GM12878 (cell line): ENCODE measurements at regions not wholly inside any gene's neighbourhood (a gene's known extent, or its start where the extent isn't known, plus 50 kb on each side); places are given as distances from the start of the nearest gene placed in this dataset.

Source experiments
- ATAC-seq: fragments of 200-7000 bp; cut with Tn5 transposase; 3 replicates; pipeline ENCODE4 v1.9.1; 2020; ENCODE audit warnings: mild to moderate bottlenecking, moderate library complexity
- BruUV-seq: library from RNA; stranded (reverse); fragments of 400-500 nt; replicated peaks from 2 replicates; lab custom pipeline; 2021; lab: Mats Ljungman, UMichigan
- CTCF ChIA-PET: fragments of 300-600 bp; sonication (Branson Sonifier 250); formaldehyde crosslinking; extraction: SDS; loops from one replicate; lab custom pipeline; 2021; ENCODE audit warnings: inconsistent platforms; lab: Yijun Ruan, JAX
- POLR2A ChIA-PET: fragments of 350-600 bp; formaldehyde crosslinking; extraction: SDS; loops from one replicate; lab custom pipeline; 2021; ENCODE audit warnings: inconsistent platforms; lab: Charles Lee
- RAD21 ChIA-PET: fragments of 300-600 bp; sonication (Branson Sonifier 250); formaldehyde crosslinking; loops from one replicate; lab custom pipeline; 2023; ENCODE audit warnings: antibody characterized with exemption; ENCODE audit not compliant: unreplicated experiment; lab: Charles Lee
- SMC1A ChIA-PET: fragments of 300-600 bp; sonication (Branson Sonifier 250); formaldehyde crosslinking; loops from one replicate; lab custom pipeline; 2023; ENCODE audit not compliant: unreplicated experiment, uncharacterized antibody; lab: Charles Lee
- DNase-seq: peaks from one replicate; pipeline ENCODE4 v3.0.0-alpha.2; 2011; ENCODE audit warnings: low read depth, low spot score
- FAIRE-seq: peaks from 3 replicates; lab custom pipeline; 2011; peaks lifted over from hg19 to GRCh38; lab: Jason Lieb, UNC
- H2AFZ ChIP-seq: 2 replicates; pipeline ENCODE4 v1.6.0; 2011; ENCODE audit warnings: low read depth, low read length, control low read depth; ENCODE audit not compliant: control insufficient read depth
- H3K27ac ChIP-seq: 2 replicates; pipeline ENCODE4 v1.5.1; 2011; ENCODE audit warnings: control low read depth; ENCODE audit not compliant: control insufficient read depth, insufficient read depth
- H3K27me3 ChIP-seq, 2 experiments: replicated peaks in 1 of 2; 2 replicates each; pipeline versions ENCODE4 v1.6.0 to v1.6.1; 2011; ENCODE audit warnings: low read length in 1 of 2; ENCODE audit not compliant: control insufficient read depth in 2 of 2, insufficient read depth in 2 of 2
- H3K36me3 ChIP-seq, 2 experiments: 2 replicates each; pipeline ENCODE4 v1.5.1; 2011; ENCODE audit warnings: low read length in 1 of 2; ENCODE audit not compliant: control insufficient read depth in 2 of 2, insufficient read depth in 2 of 2
- H3K4me1 ChIP-seq: 2 replicates; pipeline ENCODE4 v1.6.1; 2011; ENCODE audit warnings: mild to moderate bottlenecking, low read length, moderate library complexity, mixed read lengths; ENCODE audit not compliant: control insufficient read depth, insufficient read depth
- H3K4me2 ChIP-seq: 2 replicates; pipeline ENCODE4 v1.6.0; 2011; ENCODE audit warnings: control low read depth; ENCODE audit not compliant: control insufficient read depth, insufficient read depth
- H3K4me3 ChIP-seq: fragments of 200-600 bp; sonication (generic); 2 replicates; pipeline ENCODE4 v1.5.1; 2016
- H3K79me2 ChIP-seq: 2 replicates; pipeline ENCODE4 v1.6.0; 2011; ENCODE audit warnings: low read length; ENCODE audit not compliant: control insufficient read depth, insufficient read depth
- H3K9ac ChIP-seq: 2 replicates; pipeline ENCODE4 v1.8.0; 2011; ENCODE audit warnings: low read length, control low read depth, mixed read lengths; ENCODE audit not compliant: control insufficient read depth, insufficient read depth
- H3K9me3 ChIP-seq: replicated peaks from 3 replicates; pipeline ENCODE4 v1.5.1; 2011; ENCODE audit warnings: mild to moderate bottlenecking, low read length; ENCODE audit not compliant: control insufficient read depth, insufficient read depth
- H4K20me1 ChIP-seq: 2 replicates; pipeline ENCODE4 v1.6.0; 2011; ENCODE audit not compliant: control insufficient read depth, insufficient read depth
- BRCA1 ChIP-seq: IDR thresholded peaks from 2 replicates; pipeline ENCODE4 v1.6.1; 2011; ENCODE audit warnings: low read depth, low read length, improper control_type of control experiment
- CBFB ChIP-seq: IDR thresholded peaks from 2 replicates; pipeline ENCODE4 v1.6.1; 2016; ENCODE audit warnings: antibody characterized with exemption, low read depth
- CEBPB ChIP-seq, 2 experiments: fragments of 150-350 bp in 1 of 2; IDR thresholded peaks; 2 replicates each; pipeline ENCODE4 v1.6.1; 2012 to 2014; ENCODE audit warnings: low read depth in 2 of 2, low read length in 2 of 2, borderline replicate concordance in 1 of 2, inconsistent platforms in 1 of 2
- EGR1 ChIP-seq, 2 experiments: IDR thresholded peaks; 1 replicate in 1 of 2; 2 replicates in 1 of 2; pipeline ENCODE4 v1.6.1; 2011 to 2012; ENCODE audit warnings: low read depth in 2 of 2, low read length in 2 of 2, borderline replicate concordance in 1 of 2, mild to moderate bottlenecking in 1 of 2, moderate library complexity in 1 of 2
- ESRRA ChIP-seq: IDR thresholded peaks from 2 replicates; pipeline ENCODE4 v1.6.1; 2012; ENCODE audit warnings: mild to moderate bottlenecking, low read length, improper control_type of control experiment
- KLF5 ChIP-seq: fragments of 450-650 bp; IDR thresholded peaks from 2 replicates; pipeline ENCODE4 v1.6.1; 2014; ENCODE audit warnings: mild to moderate bottlenecking; ENCODE audit not compliant: partially characterized antibody
- LARP7 ChIP-seq: fragments of 450-650 bp; IDR thresholded peaks from 2 replicates; pipeline ENCODE4 v1.6.1; 2017; ENCODE audit warnings: mild to moderate bottlenecking
- NRF1 ChIP-seq: conservative IDR thresholded peaks from 2 replicates; pipeline ENCODE4 v1.6.1; 2011; ENCODE audit warnings: mild to moderate bottlenecking, low read depth, low read length, improper control_type of control experiment
- PAX5 ChIP-seq: IDR thresholded peaks from 2 replicates; pipeline ENCODE4 v1.6.1; 2011; ENCODE audit warnings: low read depth, low read length, borderline replicate concordance
- POLR2AphosphoS5 ChIP-seq: IDR thresholded peaks from 2 replicates; pipeline ENCODE4 v1.6.1; 2011; ENCODE audit warnings: mild to moderate bottlenecking, low read length, inconsistent platforms
- RFX5 ChIP-seq: IDR thresholded peaks from 2 replicates; pipeline ENCODE4 v1.6.1; 2011; ENCODE audit warnings: low read depth, low read length, improper control_type of control experiment
- SIX5 ChIP-seq: IDR thresholded peaks from 2 replicates; pipeline ENCODE4 v1.6.1; 2011; ENCODE audit warnings: mild to moderate bottlenecking, low read depth, low read length, moderate library complexity; ENCODE audit not compliant: severe bottlenecking
- SUPT20H ChIP-seq: IDR thresholded peaks from 2 replicates; pipeline ENCODE4 v1.6.1; 2011; ENCODE audit warnings: low read depth, mild to moderate bottlenecking, low read length, moderate library complexity, borderline replicate concordance; ENCODE audit not compliant: control insufficient read depth
- ZNF207 ChIP-seq: fragments of 450-650 bp; IDR thresholded peaks from 2 replicates; pipeline ENCODE4 v1.6.1; 2014; ENCODE audit warnings: antibody characterized with exemption, mild to moderate bottlenecking, borderline replicate concordance
- WGBS: methylation state at CpG from one replicate; pipeline ENCODE4 v1.1.6; 2016; ENCODE audit warnings: low lambda C conversion rate; ENCODE audit not compliant: insufficient replicate concordance, insufficient coverage; ENCODE audit errors: missing lambda C conversion rate; 5-methylcytosine and 5-hydroxymethylcytosine counted together
- in situ Hi-C: fragments of 300-500 bp; cut with MboI; formaldehyde crosslinking; loops from 9 replicates; pipeline ENCODE4 v1.14.3; 2018; ENCODE audit warnings: mixed read lengths
- intact Hi-C: fragments of 100-400 bp; cut with micrococcal nuclease; formaldehyde crosslinking; loops from one replicate; pipeline ENCODE4 v1.14.2; 2022; ENCODE audit not compliant: unreplicated experiment
- TF ChIP-seq, protein P1 (sequence below): fragments of 450-650 bp; IDR thresholded peaks from 2 replicates; pipeline ENCODE4 v1.6.1; 2017; ENCODE audit warnings: borderline replicate concordance
- TF ChIP-seq, protein P2 (sequence below): IDR thresholded peaks from 2 replicates; pipeline ENCODE4 v1.6.1; 2012; ENCODE audit warnings: low read length, inconsistent platforms
- TF ChIP-seq, protein P3 (sequence below): IDR thresholded peaks from 2 replicates; pipeline ENCODE4 v1.6.1; 2012; ENCODE audit warnings: low read depth, low read length, improper control_type of control experiment

DNA sequence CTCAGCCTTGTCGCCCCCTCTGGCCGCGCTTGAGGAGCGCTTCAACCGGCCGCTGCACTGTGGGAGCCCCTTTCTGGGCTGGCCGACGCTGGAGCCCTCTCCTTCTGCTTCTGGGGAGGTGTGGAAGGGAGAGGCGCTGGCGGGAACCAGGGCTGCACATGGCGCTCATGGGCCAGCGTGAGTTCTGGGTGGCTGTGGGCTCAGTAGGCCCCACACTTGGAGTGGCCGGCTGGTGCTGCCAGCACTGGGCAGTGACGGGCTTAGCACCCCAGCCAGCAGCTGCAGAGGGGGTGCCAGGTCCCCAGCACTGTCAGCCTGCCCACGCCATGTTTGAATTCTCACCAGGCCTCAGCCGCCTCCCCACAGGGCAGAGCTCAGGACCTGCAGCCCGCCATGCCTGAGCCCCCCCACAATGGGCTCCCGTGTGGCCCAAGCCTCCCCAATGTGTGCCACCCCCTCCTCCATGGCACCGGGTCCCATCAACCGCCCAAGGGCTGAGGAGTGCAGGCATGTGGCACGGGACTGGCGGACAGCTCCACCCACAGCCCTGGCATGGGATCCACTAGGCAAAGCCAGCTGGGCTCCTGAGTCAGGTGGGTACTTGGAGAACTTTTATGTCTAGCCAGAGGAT is 615.2 kb downstream of the TRIML1 start:
- intact Hi-C loops (no loop called here), in situ Hi-C loops (no loop called here)
- Histone ChIP-seq H3K4me3 (no peak overlapping the region), H2AFZ (no peak overlapping the region), H3K27me3 (no peaks in the 10 kb centered on the region), H3K36me3 (no peaks in the 10 kb centered on the region), H3K9me3 (no peaks in the 10 kb centered on the region), H3K79me2 (no peaks in the 10 kb centered on the region), H3K4me1 (no peaks in the 10 kb centered on the region), H3K9ac (no peak overlapping the region), H3K27ac (no peak overlapping the region)
- ATAC-seq (no peak), DNase-seq (no peak), FAIRE-seq (no peak)
- no TSS peak for BruUV-seq
- 44% methylated on average over 22 of the region's 22 CpGs for WGBS
- ChIA-PET POLR2A (no interaction called here), RAD21 (no interaction called here)
- TF ChIP-seq, protein P1, sequence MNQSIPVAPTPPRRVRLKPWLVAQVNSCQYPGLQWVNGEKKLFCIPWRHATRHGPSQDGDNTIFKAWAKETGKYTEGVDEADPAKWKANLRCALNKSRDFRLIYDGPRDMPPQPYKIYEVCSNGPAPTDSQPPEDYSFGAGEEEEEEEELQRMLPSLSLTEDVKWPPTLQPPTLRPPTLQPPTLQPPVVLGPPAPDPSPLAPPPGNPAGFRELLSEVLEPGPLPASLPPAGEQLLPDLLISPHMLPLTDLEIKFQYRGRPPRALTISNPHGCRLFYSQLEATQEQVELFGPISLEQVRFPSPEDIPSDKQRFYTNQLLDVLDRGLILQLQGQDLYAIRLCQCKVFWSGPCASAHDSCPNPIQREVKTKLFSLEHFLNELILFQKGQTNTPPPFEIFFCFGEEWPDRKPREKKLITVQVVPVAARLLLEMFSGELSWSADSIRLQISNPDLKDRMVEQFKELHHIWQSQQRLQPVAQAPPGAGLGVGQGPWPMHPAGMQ, result no peak
- TF ChIP-seq PAX5 (no peak), POLR2AphosphoS5 (no peak), RFX5 (no peak), CEBPB (IDR thresholded peaks at IDR 0.05; ENCODE audit: borderline replicate concordance in 1 of 2, low read depth in 2 of 2, low read length in 2 of 2) (no peak), BRCA1 (no peak), KLF5 (no peak), ESRRA (no peak), NRF1 (no peak), SIX5 (no peak), EGR1 (IDR thresholded peaks at IDR 0.05; ENCODE audit: borderline replicate concordance in 1 of 2, low read depth in 2 of 2, low read length in 2 of 2) (no peak), LARP7 (no peak), ZNF207 (no peak), SUPT20H (no peak), CBFB (no peak)
- TF ChIP-seq, protein P2, sequence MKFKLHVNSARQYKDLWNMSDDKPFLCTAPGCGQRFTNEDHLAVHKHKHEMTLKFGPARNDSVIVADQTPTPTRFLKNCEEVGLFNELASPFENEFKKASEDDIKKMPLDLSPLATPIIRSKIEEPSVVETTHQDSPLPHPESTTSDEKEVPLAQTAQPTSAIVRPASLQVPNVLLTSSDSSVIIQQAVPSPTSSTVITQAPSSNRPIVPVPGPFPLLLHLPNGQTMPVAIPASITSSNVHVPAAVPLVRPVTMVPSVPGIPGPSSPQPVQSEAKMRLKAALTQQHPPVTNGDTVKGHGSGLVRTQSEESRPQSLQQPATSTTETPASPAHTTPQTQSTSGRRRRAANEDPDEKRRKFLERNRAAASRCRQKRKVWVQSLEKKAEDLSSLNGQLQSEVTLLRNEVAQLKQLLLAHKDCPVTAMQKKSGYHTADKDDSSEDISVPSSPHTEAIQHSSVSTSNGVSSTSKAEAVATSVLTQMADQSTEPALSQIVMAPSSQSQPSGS, result no peak
- TF ChIP-seq, protein P3, sequence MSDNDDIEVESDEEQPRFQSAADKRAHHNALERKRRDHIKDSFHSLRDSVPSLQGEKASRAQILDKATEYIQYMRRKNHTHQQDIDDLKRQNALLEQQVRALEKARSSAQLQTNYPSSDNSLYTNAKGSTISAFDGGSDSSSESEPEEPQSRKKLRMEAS, result no peak
- TF ChIP-seq, all 136 proteins: peak for 0
- no peaks in the 10 kb centered on the region for H4K20me1 ChIP-seq
- CTCF ChIA-PET, result no interaction called here
- SMC1A ChIA-PET, result no interaction called here
- no peak overlapping the region for H3K4me2 ChIP-seq
